GM12878 (cell line): ENCODE measurements at regions not wholly inside any gene's neighbourhood (a gene's known extent, or its start where the extent isn't known, plus 50 kb on each side); places are given as distances from the start of the nearest gene placed in this dataset.

ENCODE experiments used
- ATAC-seq: fragments of 200-7000 bp; cut with Tn5 transposase; 3 replicates; pipeline ENCODE4 v1.9.1; 2020; ENCODE audit warnings: mild to moderate bottlenecking, moderate library complexity
- BruUV-seq: library from RNA; stranded (reverse); fragments of 400-500 nt; replicated peaks from 2 replicates; lab custom pipeline; 2021; lab: Mats Ljungman, UMichigan
- CTCF ChIA-PET: fragments of 300-600 bp; sonication (Branson Sonifier 250); formaldehyde crosslinking; extraction: SDS; loops from one replicate; lab custom pipeline; 2021; ENCODE audit warnings: inconsistent platforms; lab: Yijun Ruan, JAX
- POLR2A ChIA-PET: fragments of 350-600 bp; formaldehyde crosslinking; extraction: SDS; loops from one replicate; lab custom pipeline; 2021; ENCODE audit warnings: inconsistent platforms; lab: Charles Lee
- RAD21 ChIA-PET: fragments of 300-600 bp; sonication (Branson Sonifier 250); formaldehyde crosslinking; loops from one replicate; lab custom pipeline; 2023; ENCODE audit warnings: antibody characterized with exemption; ENCODE audit not compliant: unreplicated experiment; lab: Charles Lee
- SMC1A ChIA-PET: fragments of 300-600 bp; sonication (Branson Sonifier 250); formaldehyde crosslinking; loops from one replicate; lab custom pipeline; 2023; ENCODE audit not compliant: unreplicated experiment, uncharacterized antibody; lab: Charles Lee
- DNase-seq: peaks from one replicate; pipeline ENCODE4 v3.0.0-alpha.2; 2011; ENCODE audit warnings: low read depth, low spot score
- FAIRE-seq: peaks from 3 replicates; lab custom pipeline; 2011; peaks lifted over from hg19 to GRCh38; lab: Jason Lieb, UNC
- H2AFZ ChIP-seq: 2 replicates; pipeline ENCODE4 v1.6.0; 2011; ENCODE audit warnings: low read depth, low read length, control low read depth; ENCODE audit not compliant: control insufficient read depth
- H3K27ac ChIP-seq: 2 replicates; pipeline ENCODE4 v1.5.1; 2011; ENCODE audit warnings: control low read depth; ENCODE audit not compliant: control insufficient read depth, insufficient read depth
- H3K27me3 ChIP-seq, 2 experiments: replicated peaks in 1 of 2; 2 replicates each; pipeline versions ENCODE4 v1.6.0 to v1.6.1; 2011; ENCODE audit warnings: low read length in 1 of 2; ENCODE audit not compliant: control insufficient read depth in 2 of 2, insufficient read depth in 2 of 2
- H3K36me3 ChIP-seq, 2 experiments: 2 replicates each; pipeline ENCODE4 v1.5.1; 2011; ENCODE audit warnings: low read length in 1 of 2; ENCODE audit not compliant: control insufficient read depth in 2 of 2, insufficient read depth in 2 of 2
- H3K4me1 ChIP-seq: 2 replicates; pipeline ENCODE4 v1.6.1; 2011; ENCODE audit warnings: mild to moderate bottlenecking, low read length, moderate library complexity, mixed read lengths; ENCODE audit not compliant: control insufficient read depth, insufficient read depth
- H3K4me2 ChIP-seq: 2 replicates; pipeline ENCODE4 v1.6.0; 2011; ENCODE audit warnings: control low read depth; ENCODE audit not compliant: control insufficient read depth, insufficient read depth
- H3K4me3 ChIP-seq: fragments of 200-600 bp; sonication (generic); 2 replicates; pipeline ENCODE4 v1.5.1; 2016
- H3K79me2 ChIP-seq: 2 replicates; pipeline ENCODE4 v1.6.0; 2011; ENCODE audit warnings: low read length; ENCODE audit not compliant: control insufficient read depth, insufficient read depth
- H3K9ac ChIP-seq: 2 replicates; pipeline ENCODE4 v1.8.0; 2011; ENCODE audit warnings: low read length, control low read depth, mixed read lengths; ENCODE audit not compliant: control insufficient read depth, insufficient read depth
- H3K9me3 ChIP-seq: replicated peaks from 3 replicates; pipeline ENCODE4 v1.5.1; 2011; ENCODE audit warnings: mild to moderate bottlenecking, low read length; ENCODE audit not compliant: control insufficient read depth, insufficient read depth
- H4K20me1 ChIP-seq: 2 replicates; pipeline ENCODE4 v1.6.0; 2011; ENCODE audit not compliant: control insufficient read depth, insufficient read depth
- ESRRA ChIP-seq: IDR thresholded peaks from 2 replicates; pipeline ENCODE4 v1.6.1; 2012; ENCODE audit warnings: mild to moderate bottlenecking, low read length, improper control_type of control experiment
- HDGF ChIP-seq: fragments of 450-650 bp; IDR thresholded peaks from 2 replicates; pipeline ENCODE4 v1.6.1; 2016; ENCODE audit warnings: antibody characterized with exemption
- ZSCAN29 ChIP-seq: fragments of 450-650 bp; IDR thresholded peaks from 2 replicates; pipeline ENCODE4 v1.6.1; 2017; ENCODE audit warnings: mild to moderate bottlenecking, moderate library complexity
- WGBS: methylation state at CpG from one replicate; pipeline ENCODE4 v1.1.6; 2016; ENCODE audit warnings: low lambda C conversion rate; ENCODE audit not compliant: insufficient replicate concordance, insufficient coverage; ENCODE audit errors: missing lambda C conversion rate; 5-methylcytosine and 5-hydroxymethylcytosine counted together
- in situ Hi-C: fragments of 300-500 bp; cut with MboI; formaldehyde crosslinking; loops from 9 replicates; pipeline ENCODE4 v1.14.3; 2018; ENCODE audit warnings: mixed read lengths
- intact Hi-C: fragments of 100-400 bp; cut with micrococcal nuclease; formaldehyde crosslinking; loops from one replicate; pipeline ENCODE4 v1.14.2; 2022; ENCODE audit not compliant: unreplicated experiment
- TF ChIP-seq, protein P1 (sequence below): fragments of 450-650 bp; IDR thresholded peaks from 2 replicates; pipeline ENCODE4 v1.6.1; 2017; ENCODE audit warnings: mild to moderate bottlenecking, moderate library complexity
- TF ChIP-seq, protein P2 (sequence below), 3 experiments: IDR thresholded peaks in 2 of 3; conservative IDR thresholded peaks in 1 of 3; 2 replicates each; pipeline ENCODE4 v1.5.1; 2011; ENCODE audit warnings: low read depth in 3 of 3, low read length in 3 of 3, mild to moderate bottlenecking in 3 of 3, control low read depth in 2 of 3, moderate library complexity in 2 of 3, inconsistent platforms in 1 of 3, mixed read lengths in 1 of 3; ENCODE audit not compliant: control insufficient read depth in 2 of 3, insufficient read depth in 1 of 3; ENCODE audit errors: extremely low read depth in 1 of 3
- TF ChIP-seq, protein P3 (sequence below): IDR thresholded peaks from 2 replicates; pipeline ENCODE4 v1.6.1; 2011; ENCODE audit warnings: borderline replicate concordance, low read depth, mild to moderate bottlenecking, moderate library complexity, mixed read lengths, low read length; ENCODE audit not compliant: insufficient read depth; ENCODE audit errors: extremely low read length

DNA sequence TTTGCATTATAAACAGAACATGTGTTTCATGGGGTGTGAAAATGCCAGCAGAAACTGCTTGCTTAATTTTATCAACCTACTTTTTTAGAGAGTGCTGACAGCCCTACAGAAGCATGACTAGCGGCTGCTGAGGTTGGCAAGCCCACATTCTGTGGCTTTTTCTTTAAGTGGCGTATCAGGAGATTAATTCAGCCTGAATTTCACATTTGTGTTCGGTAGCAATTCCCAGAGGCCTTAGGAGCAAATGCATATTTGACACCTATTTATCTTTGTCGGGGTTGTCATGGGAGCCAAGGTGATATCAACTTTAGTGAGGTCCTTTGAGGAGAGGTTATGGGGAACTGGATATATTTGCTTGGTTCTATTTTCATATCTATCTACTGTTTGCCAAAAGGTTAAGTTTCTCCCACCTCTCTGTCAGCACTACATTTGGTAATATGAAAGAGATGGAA lies 140.9 kb downstream of the KCNJ2 start:
- TF ChIP-seq ESRRA (no peak), ZSCAN29 (no peak), HDGF (no peak)
- TF ChIP-seq, protein P1, sequence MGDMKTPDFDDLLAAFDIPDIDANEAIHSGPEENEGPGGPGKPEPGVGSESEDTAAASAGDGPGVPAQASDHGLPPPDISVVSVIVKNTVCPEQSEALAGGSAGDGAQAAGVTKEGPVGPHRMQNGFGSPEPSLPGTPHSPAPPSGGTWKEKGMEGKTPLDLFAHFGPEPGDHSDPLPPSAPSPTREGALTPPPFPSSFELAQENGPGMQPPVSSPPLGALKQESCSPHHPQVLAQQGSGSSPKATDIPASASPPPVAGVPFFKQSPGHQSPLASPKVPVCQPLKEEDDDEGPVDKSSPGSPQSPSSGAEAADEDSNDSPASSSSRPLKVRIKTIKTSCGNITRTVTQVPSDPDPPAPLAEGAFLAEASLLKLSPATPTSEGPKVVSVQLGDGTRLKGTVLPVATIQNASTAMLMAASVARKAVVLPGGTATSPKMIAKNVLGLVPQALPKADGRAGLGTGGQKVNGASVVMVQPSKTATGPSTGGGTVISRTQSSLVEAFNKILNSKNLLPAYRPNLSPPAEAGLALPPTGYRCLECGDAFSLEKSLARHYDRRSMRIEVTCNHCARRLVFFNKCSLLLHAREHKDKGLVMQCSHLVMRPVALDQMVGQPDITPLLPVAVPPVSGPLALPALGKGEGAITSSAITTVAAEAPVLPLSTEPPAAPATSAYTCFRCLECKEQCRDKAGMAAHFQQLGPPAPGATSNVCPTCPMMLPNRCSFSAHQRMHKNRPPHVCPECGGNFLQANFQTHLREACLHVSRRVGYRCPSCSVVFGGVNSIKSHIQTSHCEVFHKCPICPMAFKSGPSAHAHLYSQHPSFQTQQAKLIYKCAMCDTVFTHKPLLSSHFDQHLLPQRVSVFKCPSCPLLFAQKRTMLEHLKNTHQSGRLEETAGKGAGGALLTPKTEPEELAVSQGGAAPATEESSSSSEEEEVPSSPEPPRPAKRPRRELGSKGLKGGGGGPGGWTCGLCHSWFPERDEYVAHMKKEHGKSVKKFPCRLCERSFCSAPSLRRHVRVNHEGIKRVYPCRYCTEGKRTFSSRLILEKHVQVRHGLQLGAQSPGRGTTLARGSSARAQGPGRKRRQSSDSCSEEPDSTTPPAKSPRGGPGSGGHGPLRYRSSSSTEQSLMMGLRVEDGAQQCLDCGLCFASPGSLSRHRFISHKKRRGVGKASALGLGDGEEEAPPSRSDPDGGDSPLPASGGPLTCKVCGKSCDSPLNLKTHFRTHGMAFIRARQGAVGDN: peak; percentile 21; the same call in 1 of the 2 replicates
- TF ChIP-seq, protein P2, sequence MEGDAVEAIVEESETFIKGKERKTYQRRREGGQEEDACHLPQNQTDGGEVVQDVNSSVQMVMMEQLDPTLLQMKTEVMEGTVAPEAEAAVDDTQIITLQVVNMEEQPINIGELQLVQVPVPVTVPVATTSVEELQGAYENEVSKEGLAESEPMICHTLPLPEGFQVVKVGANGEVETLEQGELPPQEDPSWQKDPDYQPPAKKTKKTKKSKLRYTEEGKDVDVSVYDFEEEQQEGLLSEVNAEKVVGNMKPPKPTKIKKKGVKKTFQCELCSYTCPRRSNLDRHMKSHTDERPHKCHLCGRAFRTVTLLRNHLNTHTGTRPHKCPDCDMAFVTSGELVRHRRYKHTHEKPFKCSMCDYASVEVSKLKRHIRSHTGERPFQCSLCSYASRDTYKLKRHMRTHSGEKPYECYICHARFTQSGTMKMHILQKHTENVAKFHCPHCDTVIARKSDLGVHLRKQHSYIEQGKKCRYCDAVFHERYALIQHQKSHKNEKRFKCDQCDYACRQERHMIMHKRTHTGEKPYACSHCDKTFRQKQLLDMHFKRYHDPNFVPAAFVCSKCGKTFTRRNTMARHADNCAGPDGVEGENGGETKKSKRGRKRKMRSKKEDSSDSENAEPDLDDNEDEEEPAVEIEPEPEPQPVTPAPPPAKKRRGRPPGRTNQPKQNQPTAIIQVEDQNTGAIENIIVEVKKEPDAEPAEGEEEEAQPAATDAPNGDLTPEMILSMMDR (IDR thresholded peaks at IDR 0.05 in 2 of 3, conservative IDR thresholded peaks at IDR 0.05 in 1 of 3; ENCODE audit: control insufficient read depth in 2 of 3, extremely low read depth in 1 of 3, insufficient read depth in 1 of 3, low read depth in 3 of 3, low read length in 3 of 3): no peak
- TF ChIP-seq, protein P3, sequence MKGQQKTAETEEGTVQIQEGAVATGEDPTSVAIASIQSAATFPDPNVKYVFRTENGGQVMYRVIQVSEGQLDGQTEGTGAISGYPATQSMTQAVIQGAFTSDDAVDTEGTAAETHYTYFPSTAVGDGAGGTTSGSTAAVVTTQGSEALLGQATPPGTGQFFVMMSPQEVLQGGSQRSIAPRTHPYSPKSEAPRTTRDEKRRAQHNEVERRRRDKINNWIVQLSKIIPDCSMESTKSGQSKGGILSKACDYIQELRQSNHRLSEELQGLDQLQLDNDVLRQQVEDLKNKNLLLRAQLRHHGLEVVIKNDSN: no peak
- no peaks in the 10 kb centered on the region for H3K4me1 ChIP-seq
- no peak overlapping the region for H3K4me3 ChIP-seq
- ChIA-PET POLR2A (interaction anchor here (1.6 kb wide), 1 partner anchor 45 kb away, joined by 3 read pairs; no protein-coding TSS in a partner anchor), CTCF (interaction anchor here (1.0 to 2.1 kb wide), 2 partner anchors 10 to 15 kb away, joined by 3 to 5 read pairs; no protein-coding TSS in a partner anchor), SMC1A (interaction anchor here (2.2 to 2.7 kb wide), 5 partner anchors 11 to 101 kb away, joined by 7 to 27 read pairs (median 8); no protein-coding TSS in a partner anchor), RAD21 (interaction anchor here (0.6 to 1.8 kb wide), 3 partner anchors 46 to 142 kb away, joined by 3 to 8 read pairs (median 3); no protein-coding TSS in a partner anchor)
- no peaks in the 10 kb centered on the region for H3K27me3 ChIP-seq
- 22% methylated on average over 4 of the region's 4 CpGs for WGBS
- H3K4me2 ChIP-seq: no peak overlapping the region
- DNase-seq (no peak), FAIRE-seq (no peak), ATAC-seq (no peak)
- intact Hi-C loops: no loop called here
- in situ Hi-C loops: no loop called here
- BruUV-seq: no TSS peak
- no peak overlapping the region for H3K27ac ChIP-seq
- no peaks in the 10 kb centered on the region for H4K20me1 ChIP-seq
- no peak overlapping the region for H3K9ac ChIP-seq
- H2AFZ ChIP-seq: no peak overlapping the region
- H3K36me3 ChIP-seq: no peaks in the 10 kb centered on the region
- H3K79me2 ChIP-seq: no peaks in the 10 kb centered on the region
- no peaks in the 10 kb centered on the region for H3K9me3 ChIP-seq
